B cell (primary cell): ENCODE measurements at regions not wholly inside any gene's neighbourhood (a gene's known extent, or its start where the extent isn't known, plus 50 kb on each side); places are given as distances from the start of the nearest gene placed in this dataset.

Source experiments
- ATAC-seq: fragments of 200-7000 bp; cut with Tn5 transposase; one replicate; pipeline ENCODE4 v1.10.0; 2021; ENCODE audit warnings: low read depth, mild to moderate bottlenecking, moderate number of reproducible peaks, moderate library complexity
- CTCF ChIA-PET: fragments of 350-600 bp; sonication (Branson Sonifier 250); formaldehyde crosslinking; loops from one replicate; lab custom pipeline; 2021; ENCODE audit warnings: antibody characterized with exemption, inconsistent platforms; lab: Charles Lee
- POLR2A ChIA-PET: fragments of 350-600 bp; sonication (Branson Sonifier 250); formaldehyde crosslinking; loops from one replicate; lab custom pipeline; 2021; ENCODE audit warnings: antibody characterized with exemption; lab: Charles Lee
- DNase-seq: peaks from one replicate; pipeline ENCODE4 v3.0.0; 2013
- H2AFZ ChIP-seq: 2 replicates; pipeline ENCODE4 v1.6.1; 2012; ENCODE audit warnings: mild to moderate bottlenecking, low read depth, low read length; ENCODE audit not compliant: insufficient read depth, poor library complexity, severe bottlenecking
- H3K27ac ChIP-seq, 2 donors: 1 replicate in 1 of 2; 2 replicates in 1 of 2; pipeline ENCODE4 v1.5.1; 2012 to 2013; ENCODE audit warnings: low read length in 2 of 2, mild to moderate bottlenecking in 2 of 2, moderate library complexity in 1 of 2
- H3K27me3 ChIP-seq, 4 experiments: fragments of 200-600 bp in 1 of 4; sonication (generic) in 1 of 4; replicated peaks in 1 of 4; 1 replicate in 2 of 4; 2 replicates in 2 of 4; pipeline versions ENCODE4 v1.6.1 to v1.7.0; 2013 to 2016; ENCODE audit warnings: low read length in 3 of 4, mild to moderate bottlenecking in 2 of 4, mixed read lengths in 1 of 4, moderate library complexity in 1 of 4; ENCODE audit not compliant: insufficient read depth in 4 of 4, control insufficient read depth in 3 of 4; ENCODE audit errors: control extremely low read depth in 1 of 4
- H3K36me3 ChIP-seq, 2 experiments: replicated peaks in 1 of 2; 1 replicate in 1 of 2; 2 replicates in 1 of 2; pipeline versions ENCODE4 v1.6.1 to v1.7.1; 2013; ENCODE audit warnings: low read length in 1 of 2; ENCODE audit not compliant: insufficient read depth in 2 of 2, control insufficient read depth in 1 of 2; ENCODE audit errors: control extremely low read depth in 1 of 2, extremely low read depth in 1 of 2
- H3K4me1 ChIP-seq, 2 donors: fragments of 200-600 bp in 1 of 2; sonication (generic) in 1 of 2; 1 replicate in 1 of 2; 2 replicates in 1 of 2; pipeline versions ENCODE4 v1.5.1 to v1.6.1; 2013 to 2017; ENCODE audit warnings: low read length in 2 of 2; ENCODE audit not compliant: control insufficient read depth in 2 of 2, insufficient read depth in 2 of 2
- H3K4me2 ChIP-seq: replicated peaks from 2 replicates; pipeline ENCODE3; 2012; ENCODE audit warnings: mild to moderate bottlenecking, low read depth, low read length; ENCODE audit not compliant: poor library complexity, severe bottlenecking
- H3K4me3 ChIP-seq, 5 experiments: fragments of 200-600 bp in 1 of 5; sonication (generic) in 1 of 5; 1 replicate in 3 of 5; 2 replicates in 2 of 5; pipeline versions ENCODE4 v1.5.1 to v1.7.0; 2011 to 2016; ENCODE audit warnings: low read length in 4 of 5, mild to moderate bottlenecking in 4 of 5, low read depth in 2 of 5, control low read depth in 1 of 5, moderate library complexity in 1 of 5; ENCODE audit not compliant: insufficient read depth in 1 of 5; ENCODE audit errors: control extremely low read depth in 1 of 5, extremely low read depth in 1 of 5
- H3K79me2 ChIP-seq: fragments of 200-600 bp; sonication (generic); one replicate; pipeline ENCODE4 v1.6.0; 2016; ENCODE audit warnings: low read length; ENCODE audit not compliant: control insufficient read depth, insufficient read depth
- H3K9ac ChIP-seq: fragments of 200-600 bp; sonication (generic); 2 replicates; pipeline ENCODE4 v1.6.1; 2017; ENCODE audit warnings: mild to moderate bottlenecking, low read length, moderate library complexity
- H3K9me3 ChIP-seq, 3 donors: one replicate each; pipeline versions ENCODE4 v1.6.1 to v1.7.1; 2013; ENCODE audit warnings: low read length in 2 of 3; ENCODE audit not compliant: control insufficient read depth in 2 of 3, insufficient read depth in 1 of 3; ENCODE audit errors: control extremely low read depth in 1 of 3
- H4K20me1 ChIP-seq: 2 replicates; pipeline ENCODE4 v1.6.0; 2012; ENCODE audit warnings: mild to moderate bottlenecking, low read length; ENCODE audit not compliant: insufficient read depth, control insufficient read depth, poor library complexity, severe bottlenecking
- H3K27ac Mint-ChIP-seq: one replicate; pipeline ENCODE4 v1.8.0; 2021; ENCODE audit warnings: mixed read lengths
- H3K27me3 Mint-ChIP-seq: one replicate; pipeline ENCODE4 v1.8.0; 2021; ENCODE audit warnings: mixed read lengths
- H3K4me1 Mint-ChIP-seq: one replicate; pipeline ENCODE4 v1.8.0; 2021; ENCODE audit warnings: mixed read lengths
- H3K4me3 Mint-ChIP-seq: one replicate; pipeline ENCODE4 v1.8.0; 2021; ENCODE audit warnings: mixed read lengths
- H3K9me3 Mint-ChIP-seq: one replicate; pipeline ENCODE4 v1.8.0; 2022; ENCODE audit warnings: mixed read lengths; ENCODE audit not compliant: insufficient read depth
- EZH2 ChIP-seq: IDR thresholded peaks from 2 replicates; pipeline ENCODE4 v1.6.1; 2012; ENCODE audit warnings: borderline replicate concordance, low read depth, mild to moderate bottlenecking, moderate library complexity, low read length; ENCODE audit not compliant: insufficient read depth, poor library complexity, severe bottlenecking
- WGBS: methylation state at CpG from one replicate; pipeline ENCODE4 v1.1.5; 2013; ENCODE audit warnings: missing lambda C conversion rate; ENCODE audit not compliant: insufficient coverage; 5-methylcytosine and 5-hydroxymethylcytosine counted together
- intact Hi-C: fragments of 100-400 bp; cut with micrococcal nuclease; formaldehyde crosslinking; loops from one replicate; pipeline ENCODE4 v1.10.0; 2022
- TF ChIP-seq, protein P1 (sequence below): fragments of 200-600 bp; IDR thresholded peaks from one replicate; pipeline ENCODE4 v1.8.0; 2022; ENCODE audit warnings: antibody characterized with exemption, mild to moderate bottlenecking

- Histone ChIP-seq H2AFZ (no peak overlapping the region), H3K27me3 (no peaks in the 10 kb centered on the region), H4K20me1 (no peaks in the 10 kb centered on the region), H3K4me3 (no peak overlapping the region), H3K36me3 (no peaks in the 10 kb centered on the region), H3K4me1 (no peaks in the 10 kb centered on the region), H3K79me2 (no peaks in the 10 kb centered on the region), H3K9me3 (no peaks in the 10 kb centered on the region), H3K4me2 (no peak overlapping the region), H3K27ac (no peak overlapping the region), H3K9ac (no peak overlapping the region)
- POLR2A ChIA-PET: no interaction called here
- H3K27me3 Mint-ChIP-seq: peaks cover 14% of the 10 kb centered on the region
- H3K4me1 Mint-ChIP-seq: no peaks in the 10 kb centered on the region
- ATAC-seq (no peak), DNase-seq (no peak)
- CTCF ChIA-PET: no interaction called here
- H3K27ac Mint-ChIP-seq: no peak overlapping the region
- TF ChIP-seq, protein P1, sequence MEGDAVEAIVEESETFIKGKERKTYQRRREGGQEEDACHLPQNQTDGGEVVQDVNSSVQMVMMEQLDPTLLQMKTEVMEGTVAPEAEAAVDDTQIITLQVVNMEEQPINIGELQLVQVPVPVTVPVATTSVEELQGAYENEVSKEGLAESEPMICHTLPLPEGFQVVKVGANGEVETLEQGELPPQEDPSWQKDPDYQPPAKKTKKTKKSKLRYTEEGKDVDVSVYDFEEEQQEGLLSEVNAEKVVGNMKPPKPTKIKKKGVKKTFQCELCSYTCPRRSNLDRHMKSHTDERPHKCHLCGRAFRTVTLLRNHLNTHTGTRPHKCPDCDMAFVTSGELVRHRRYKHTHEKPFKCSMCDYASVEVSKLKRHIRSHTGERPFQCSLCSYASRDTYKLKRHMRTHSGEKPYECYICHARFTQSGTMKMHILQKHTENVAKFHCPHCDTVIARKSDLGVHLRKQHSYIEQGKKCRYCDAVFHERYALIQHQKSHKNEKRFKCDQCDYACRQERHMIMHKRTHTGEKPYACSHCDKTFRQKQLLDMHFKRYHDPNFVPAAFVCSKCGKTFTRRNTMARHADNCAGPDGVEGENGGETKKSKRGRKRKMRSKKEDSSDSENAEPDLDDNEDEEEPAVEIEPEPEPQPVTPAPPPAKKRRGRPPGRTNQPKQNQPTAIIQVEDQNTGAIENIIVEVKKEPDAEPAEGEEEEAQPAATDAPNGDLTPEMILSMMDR: no peak
- TF ChIP-seq EZH2: no peak
- no peak overlapping the region for H3K4me3 Mint-ChIP-seq
- intact Hi-C loops: no loop called here
- no peaks in the 10 kb centered on the region for H3K9me3 Mint-ChIP-seq
- no CpG with 5 or more reads among the region's 2 CpGs for WGBS
Observed at GRCh38 chr3:27779176-27779575, 57.1 kb upstream of the EOMES start.

DNA sequence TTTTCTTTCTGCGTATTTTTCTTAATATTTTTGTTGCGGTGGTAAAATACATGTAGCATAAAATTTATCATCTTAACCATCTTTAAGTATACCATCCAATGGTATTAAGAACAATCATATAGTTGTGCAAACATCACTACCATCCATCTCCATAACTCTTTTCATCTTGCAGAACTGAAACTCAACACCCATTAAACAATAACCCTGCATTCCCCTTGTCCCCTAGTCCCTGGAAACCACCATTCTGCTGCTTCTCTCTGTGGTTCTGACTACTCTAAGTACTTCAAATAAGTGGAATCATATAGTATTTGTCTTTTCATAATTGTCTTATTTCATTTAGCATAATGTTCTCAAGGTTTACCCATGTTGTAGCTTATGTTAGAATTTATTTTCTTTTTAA, 67.3 kb upstream of the EOMES start:
- intact Hi-C loops: no loop called here
- Histone ChIP-seq H3K4me2 (no peak overlapping the region), H3K27me3 (no peaks in the 10 kb centered on the region), H3K9me3 (no peaks in the 10 kb centered on the region), H3K36me3 (no peaks in the 10 kb centered on the region), H3K27ac (no peak overlapping the region), H3K4me1 (no peaks in the 10 kb centered on the region), H3K4me3 (no peak overlapping the region), H3K9ac (no peak overlapping the region), H3K79me2 (no peaks in the 10 kb centered on the region), H2AFZ (no peak overlapping the region), H4K20me1 (no peaks in the 10 kb centered on the region)
- Mint-ChIP-seq H3K4me3 (no peak overlapping the region), H3K27ac (no peak overlapping the region), H3K4me1 (no peaks in the 10 kb centered on the region), H3K9me3 (no peaks in the 10 kb centered on the region), H3K27me3 (peaks cover under 1% of the 10 kb centered on the region)
- no CpG with 5 or more reads among the region's 2 CpGs for WGBS
- TF ChIP-seq, protein P1: no peak
- TF ChIP-seq EZH2: no peak
- no peak for ATAC-seq
- DNase-seq: no peak
- POLR2A ChIA-PET: no interaction called here
- CTCF ChIA-PET: no interaction called here
